ENCODE measurements at regions not wholly inside any gene's neighbourhood (a gene's known extent, or its start where the extent isn't known, plus 50 kb on each side); places are given as distances from the start of the nearest gene placed in this dataset.

GRCh38 chr6:33892581-33893346 is 89.0 kb upstream of the MLN start:
- no peak for TF ChIP-seq HDAC6 (IDR thresholded peaks at IDR 0.05; ENCODE audit: unreplicated experiment)
- TF ChIP-seq CTCF (IDR thresholded peaks at IDR 0.05 in 2 of 3, conservative IDR thresholded peaks at IDR 0.05 in 1 of 3; ENCODE audit: control insufficient read depth in 2 of 3, extremely low read depth in 1 of 3, insufficient read depth in 1 of 3, low read depth in 3 of 3, low read length in 3 of 3): no peak
- TF ChIP-seq MYC (IDR thresholded peaks at IDR 0.05; ENCODE audit: insufficient read depth, insufficient read length, insufficient replicate concordance, low read length, severe bottlenecking): no peak
- TF ChIP-seq EP300 (IDR thresholded peaks at IDR 0.05; ENCODE audit: borderline replicate concordance in 1 of 2, control insufficient read depth in 1 of 2, low read depth in 2 of 2, low read length in 2 of 2): no peak
- no peak for TF ChIP-seq E2F4 (IDR thresholded peaks at IDR 0.05; ENCODE audit: low read depth, low read length)
- no peak for TF ChIP-seq ZNF24 (IDR thresholded peaks at IDR 0.05)
- no peak for TF ChIP-seq SUZ12 (IDR thresholded peaks at IDR 0.05; ENCODE audit: unreplicated experiment)
- no peak for TF ChIP-seq ZZZ3 (IDR thresholded peaks at IDR 0.05; ENCODE audit: control insufficient read depth, insufficient read length, low read depth)
- TF ChIP-seq MAX (IDR thresholded peaks at IDR 0.05; ENCODE audit: low read depth, low read length): no peak
- no peak for TF ChIP-seq EZH2 (IDR thresholded peaks at IDR 0.05; ENCODE audit: borderline replicate concordance, control insufficient read depth, low read depth, low read length)
- TF ChIP-seq FOS (IDR thresholded peaks at IDR 0.05; ENCODE audit: borderline replicate concordance, extremely low read depth, insufficient read length): no peak
